ENCODE measurements at regions not wholly inside any gene's neighbourhood (a gene's known extent, or its start where the extent isn't known, plus 50 kb on each side); places are given as distances from the start of the nearest gene placed in this dataset.

GRCh38 chr5:3394891-3395599 is 200.6 kb upstream of the IRX1 start:
- no peak overlapping the region for H3K4me3 Mint-ChIP-seq
- no peaks in the 10 kb centered on the region for H3K4me1 Mint-ChIP-seq

GRCh38 chr5:3393920-3394597 is 201.6 kb upstream of the IRX1 start:
- ATAC-seq (replicated peaks) (no peak), DNase-seq (no peak)
- peaks cover 2 to 4% of the 10 kb centered on the region in 2 donors for H3K9me3 Mint-ChIP-seq
- H3K4me3 Mint-ChIP-seq, result no peak overlapping the region
- H3K4me1 Mint-ChIP-seq, result no peaks in the 10 kb centered on the region
- no peaks in the 10 kb centered on the region for H3K36me3 Mint-ChIP-seq
- H3K27me3 Mint-ChIP-seq, result no peaks in the 10 kb centered on the region
- no peak overlapping the region for H3K27ac Mint-ChIP-seq

More at GRCh38 chr5:3394891-3395599, 200.6 kb upstream of the IRX1 start:
- Mint-ChIP-seq H3K27ac (no peak overlapping the region), H3K9me3 (peaks cover 8 to 9% of the 10 kb centered on the region in 2 donors), H3K27me3 (no peaks in the 10 kb centered on the region), H3K36me3 (no peaks in the 10 kb centered on the region)
- no peak for ATAC-seq (replicated peaks)
- no peak for DNase-seq

- Mint-ChIP-seq H3K9me3 (peaks cover 2 to 4% of the 10 kb centered on the region in 2 donors), H3K4me1 (no peaks in the 10 kb centered on the region), H3K4me3 (no peak overlapping the region), H3K36me3 (no peaks in the 10 kb centered on the region), H3K27me3 (no peaks in the 10 kb centered on the region), H3K27ac (no peak overlapping the region)
- ATAC-seq (replicated peaks), result no peak
- DNase-seq, result no peak
These were observed 202.3 kb upstream of the IRX1 start for GRCh38 chr5:3393122-3393919.

GRCh38 chr5:3392306-3392939 is 203.2 kb upstream of the IRX1 start:
- H3K27me3 Mint-ChIP-seq, result no peaks in the 10 kb centered on the region
- ATAC-seq (replicated peaks) (no peak), DNase-seq (no peak)
- H3K27ac Mint-ChIP-seq, result no peak overlapping the region
- no peaks in the 10 kb centered on the region for H3K36me3 Mint-ChIP-seq
- H3K4me1 Mint-ChIP-seq, result no peaks in the 10 kb centered on the region
- H3K4me3 Mint-ChIP-seq, result no peak overlapping the region
- H3K9me3 Mint-ChIP-seq, result peaks cover 2 to 4% of the 10 kb centered on the region in 2 donors

- no peak overlapping the region for H3K27ac Mint-ChIP-seq
These were observed 204.4 kb upstream of the IRX1 start for GRCh38 chr5:3391210-3391609.

GRCh38 chr5:3389471-3390026 is 206.1 kb upstream of the IRX1 start:
- no peak for DNase-seq
- no peak for ATAC-seq (replicated peaks)
- Mint-ChIP-seq H3K4me1 (no peaks in the 10 kb centered on the region), H3K4me3 (no peak overlapping the region), H3K9me3 (peaks cover 2 to 4% of the 10 kb centered on the region in 2 donors), H3K27ac (no peak overlapping the region), H3K36me3 (no peaks in the 10 kb centered on the region), H3K27me3 (no peaks in the 10 kb centered on the region)

More at GRCh38 chr5:3391210-3391609, 204.4 kb upstream of the IRX1 start:
- Mint-ChIP-seq H3K4me1 (no peaks in the 10 kb centered on the region), H3K36me3 (no peaks in the 10 kb centered on the region), H3K4me3 (no peak overlapping the region), H3K27me3 (no peaks in the 10 kb centered on the region), H3K9me3 (peaks cover 2 to 4% of the 10 kb centered on the region in 2 donors)
- DNase-seq (no peak), ATAC-seq (replicated peaks) (no peak)

- Mint-ChIP-seq H3K9me3 (peaks cover 5 to 6% of the 10 kb centered on the region in 2 donors), H3K36me3 (no peaks in the 10 kb centered on the region), H3K4me1 (no peaks in the 10 kb centered on the region), H3K4me3 (no peak overlapping the region), H3K27me3 (no peaks in the 10 kb centered on the region), H3K27ac (no peak overlapping the region)
- ATAC-seq (replicated peaks) (no peak), DNase-seq (no peak)
These were observed 209.0 kb upstream of the IRX1 start for GRCh38 chr5:3386637-3387036.

GRCh38 chr5:3385991-3386519 is 209.6 kb upstream of the IRX1 start:
- peaks cover 5 to 6% of the 10 kb centered on the region in 2 donors for H3K9me3 Mint-ChIP-seq
- no peaks in the 10 kb centered on the region for H3K27me3 Mint-ChIP-seq
- no peaks in the 10 kb centered on the region for H3K4me1 Mint-ChIP-seq
- H3K36me3 Mint-ChIP-seq, result no peaks in the 10 kb centered on the region
- DNase-seq (no peak), ATAC-seq (replicated peaks) (no peak)
- H3K4me3 Mint-ChIP-seq, result no peak overlapping the region
- H3K27ac Mint-ChIP-seq, result no peak overlapping the region

GRCh38 chr5:3384531-3384930 is 211.1 kb upstream of the IRX1 start:
- H3K36me3 Mint-ChIP-seq, result no peaks in the 10 kb centered on the region
- H3K27ac Mint-ChIP-seq, result no peak overlapping the region
- H3K4me3 Mint-ChIP-seq, result no peak overlapping the region
- ATAC-seq (replicated peaks), result no peak
- no peaks in the 10 kb centered on the region for H3K4me1 Mint-ChIP-seq
- no peaks in the 10 kb centered on the region for H3K27me3 Mint-ChIP-seq
- no peak for DNase-seq
- H3K9me3 Mint-ChIP-seq, result peaks cover 5 to 6% of the 10 kb centered on the region in 2 donors

- Mint-ChIP-seq H3K4me3 (no peak overlapping the region), H3K27me3 (no peaks in the 10 kb centered on the region), H3K4me1 (no peaks in the 10 kb centered on the region), H3K27ac (no peak overlapping the region), H3K9me3 (peaks cover 5 to 6% of the 10 kb centered on the region in 2 donors), H3K36me3 (no peaks in the 10 kb centered on the region)
- DNase-seq (no peak), ATAC-seq (replicated peaks) (no peak)
These were observed 212.8 kb upstream of the IRX1 start for GRCh38 chr5:3382782-3383181.

- no peak for DNase-seq
- Mint-ChIP-seq H3K36me3 (no peaks in the 10 kb centered on the region), H3K4me3 (no peak overlapping the region), H3K27me3 (no peaks in the 10 kb centered on the region), H3K4me1 (no peaks in the 10 kb centered on the region), H3K9me3 (peaks cover 6% of the 10 kb centered on the region in 2 donors), H3K27ac (no peak overlapping the region)
- no peak for ATAC-seq (replicated peaks)
These were observed 213.5 kb upstream of the IRX1 start for GRCh38 chr5:3382151-3382550.

- no peaks in the 10 kb centered on the region for H3K27me3 Mint-ChIP-seq
- H3K4me3 Mint-ChIP-seq, result no peak overlapping the region
- no peak for DNase-seq
- H3K36me3 Mint-ChIP-seq, result no peaks in the 10 kb centered on the region
- no peaks in the 10 kb centered on the region for H3K4me1 Mint-ChIP-seq
- H3K9me3 Mint-ChIP-seq, result peaks cover 6 to 7% of the 10 kb centered on the region in 2 donors
- H3K27ac Mint-ChIP-seq, result no peak overlapping the region
- ATAC-seq (replicated peaks), result no peak
These were observed 214.3 kb upstream of the IRX1 start for GRCh38 chr5:3381206-3381825.

- no peaks in the 10 kb centered on the region for H3K4me1 Mint-ChIP-seq
- H3K27ac Mint-ChIP-seq, result no peak overlapping the region
- ATAC-seq (replicated peaks) (no peak), DNase-seq (no peak)
- H3K27me3 Mint-ChIP-seq, result no peaks in the 10 kb centered on the region
- no peak overlapping the region for H3K4me3 Mint-ChIP-seq
- no peaks in the 10 kb centered on the region for H3K36me3 Mint-ChIP-seq
- H3K9me3 Mint-ChIP-seq, result peaks cover 6 to 8% of the 10 kb centered on the region in 2 donors
These were observed 214.9 kb upstream of the IRX1 start for GRCh38 chr5:3380689-3381088.
